GM18909 (cell line): ENCODE measurements at regions not wholly inside any gene's neighbourhood (a gene's known extent, or its start where the extent isn't known, plus 50 kb on each side); places are given as distances from the start of the nearest gene placed in this dataset.
A peak's percentile ranks its signal among the peaks of the same experiment; 100 is the strongest.

Source experiments
- ATAC-seq: cut with Tn5 transposase; IDR thresholded peaks from one replicate; pipeline ENCODE4 v1.9.1; 2021; ENCODE audit warnings: mild to moderate bottlenecking; ENCODE audit not compliant: unreplicated experiment, poor library complexity

GRCh38 chr6:164023535-164023934 lies 609.0 kb downstream of the QKI start:
- ATAC-seq = no peak

- no peak for ATAC-seq
Measured at GRCh38 chr6:164022632-164023031, 608.1 kb downstream of the QKI start.

- no peak for ATAC-seq
Measured at GRCh38 chr6:164021589-164022250, 607.2 kb downstream of the QKI start.

- no peak for ATAC-seq
Measured at GRCh38 chr6:164020142-164020541, 605.6 kb downstream of the QKI start.

- ATAC-seq = no peak
Measured at GRCh38 chr6:164018133-164018532, 603.6 kb downstream of the QKI start.

GRCh38 chr6:164016056-164016455 lies 601.5 kb downstream of the QKI start:
- no peak for ATAC-seq

GRCh38 chr6:164015088-164015484 lies 600.6 kb downstream of the QKI start:
- no peak for ATAC-seq

- no peak for ATAC-seq
Measured at GRCh38 chr6:164014346-164015087, 600.0 kb downstream of the QKI start.

- no peak for ATAC-seq
Measured at GRCh38 chr6:164013480-164014208, 599.1 kb downstream of the QKI start.

GRCh38 chr6:164011321-164011720 lies 596.8 kb downstream of the QKI start:
- ATAC-seq = no peak

GRCh38 chr6:164010441-164011103 lies 596.1 kb downstream of the QKI start:
- no peak for ATAC-seq

GRCh38 chr6:164008902-164009301 lies 594.4 kb downstream of the QKI start:
- no peak for ATAC-seq

GRCh38 chr6:164007881-164008280 lies 593.4 kb downstream of the QKI start:
- no peak for ATAC-seq

GRCh38 chr6:164006459-164006858 lies 591.9 kb downstream of the QKI start:
- ATAC-seq = no peak

- ATAC-seq = peak; percentile 53
Measured at GRCh38 chr6:164005004-164005711, 590.6 kb downstream of the QKI start.

- ATAC-seq = no peak
Measured at GRCh38 chr6:164000276-164000675, 585.8 kb downstream of the QKI start.

GRCh38 chr6:163999475-164000125 lies 585.1 kb downstream of the QKI start:
- no peak for ATAC-seq

- ATAC-seq = no peak
Measured at GRCh38 chr6:163998496-163998895, 584.0 kb downstream of the QKI start.

- ATAC-seq = no peak
Measured at GRCh38 chr6:163996491-163996890, 582.0 kb downstream of the QKI start.

GRCh38 chr6:163994566-163994965 lies 580.0 kb downstream of the QKI start:
- ATAC-seq = no peak
